ENCODE measurements at regions not wholly inside any gene's neighbourhood (a gene's known extent, or its start where the extent isn't known, plus 50 kb on each side); places are given as distances from the start of the nearest gene placed in this dataset.

DNA sequence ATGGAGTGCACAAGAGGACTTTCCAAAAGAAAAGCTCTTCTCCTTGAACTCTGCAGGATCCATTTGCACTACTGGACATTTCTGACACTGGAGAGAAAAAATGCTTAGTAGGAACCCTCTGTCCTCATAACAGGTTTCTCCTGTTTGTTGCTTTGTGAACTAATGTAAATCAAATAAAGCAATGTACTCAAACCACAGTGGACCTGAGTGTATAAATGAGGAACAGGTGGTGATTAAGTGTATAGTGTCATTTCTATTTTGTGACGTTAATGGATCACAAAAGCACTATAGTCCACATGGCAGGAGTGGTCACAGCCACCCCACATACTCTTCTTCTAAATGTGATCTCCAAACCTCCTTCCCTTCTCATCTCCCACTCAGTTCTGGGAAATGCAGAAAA, 268.4 kb upstream of the DUSP10 start:
- TF ChIP-seq EZH2phosphoT487 (IDR thresholded peaks at IDR 0.05; ENCODE audit: borderline replicate concordance, low read length) = no peak
- TF ChIP-seq EZH2 (IDR thresholded peaks at IDR 0.05; ENCODE audit: low read length, unreplicated experiment) = no peak

Data from PC-3 (cell line).